ENCODE measurements at regions not wholly inside any gene's neighbourhood (a gene's known extent, or its start where the extent isn't known, plus 50 kb on each side); places are given as distances from the start of the nearest gene placed in this dataset.

- TF ChIP-seq POLR2A (IDR thresholded peaks at IDR 0.05), result no peak
- TF ChIP-seq, protein P1, sequence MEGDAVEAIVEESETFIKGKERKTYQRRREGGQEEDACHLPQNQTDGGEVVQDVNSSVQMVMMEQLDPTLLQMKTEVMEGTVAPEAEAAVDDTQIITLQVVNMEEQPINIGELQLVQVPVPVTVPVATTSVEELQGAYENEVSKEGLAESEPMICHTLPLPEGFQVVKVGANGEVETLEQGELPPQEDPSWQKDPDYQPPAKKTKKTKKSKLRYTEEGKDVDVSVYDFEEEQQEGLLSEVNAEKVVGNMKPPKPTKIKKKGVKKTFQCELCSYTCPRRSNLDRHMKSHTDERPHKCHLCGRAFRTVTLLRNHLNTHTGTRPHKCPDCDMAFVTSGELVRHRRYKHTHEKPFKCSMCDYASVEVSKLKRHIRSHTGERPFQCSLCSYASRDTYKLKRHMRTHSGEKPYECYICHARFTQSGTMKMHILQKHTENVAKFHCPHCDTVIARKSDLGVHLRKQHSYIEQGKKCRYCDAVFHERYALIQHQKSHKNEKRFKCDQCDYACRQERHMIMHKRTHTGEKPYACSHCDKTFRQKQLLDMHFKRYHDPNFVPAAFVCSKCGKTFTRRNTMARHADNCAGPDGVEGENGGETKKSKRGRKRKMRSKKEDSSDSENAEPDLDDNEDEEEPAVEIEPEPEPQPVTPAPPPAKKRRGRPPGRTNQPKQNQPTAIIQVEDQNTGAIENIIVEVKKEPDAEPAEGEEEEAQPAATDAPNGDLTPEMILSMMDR (IDR thresholded peaks at IDR 0.05), result no peak
- no peak for TF ChIP-seq EP300 (IDR thresholded peaks at IDR 0.05; ENCODE audit: low read depth)
- TF ChIP-seq POLR2AphosphoS5 (IDR thresholded peaks at IDR 0.05), result no peak
- no peaks in the 10 kb centered on the region for H3K27me3 ChIP-seq
- no peak overlapping the region for H3K27ac ChIP-seq
- H3K36me3 ChIP-seq, result no peaks in the 10 kb centered on the region
- no peaks in the 10 kb centered on the region for H3K9me3 ChIP-seq
- H3K4me3 ChIP-seq, result no peak overlapping the region
- intact Hi-C loops (cut with DNase I; ENCODE audit: low total_unique reads) (no loop called here), in situ Hi-C loops (cut with MboI; ENCODE audit: low pct_ligation_motif_present in 1 of 4, low pct_unique_long_range_greater_than_20kb in 1 of 4, low sequenced_read_pairs in 3 of 4) (no loop called here)
- 80 to 91% methylated on average over 10 to 11 of the region's 11 CpGs for WGBS, 2 donors (ENCODE audit: low coverage in 1 of 2)
- no peak for DNase-seq
- peaks cover 10 to 24% (median 18%) of the 10 kb centered on the region in 4 donors for H3K4me1 ChIP-seq
These were observed 175.7 kb upstream of the ADAMTS9 start for GRCh38 chr3:64863226-64864212.

GRCh38 chr3:64861684-64862083, 173.9 kb upstream of the ADAMTS9 start:
- WGBS, 2 donors (ENCODE audit: low coverage in 1 of 2), result 71 to 79% methylated on average over 3 of the region's 3 CpGs
- Histone ChIP-seq H3K27ac (no peak overlapping the region), H3K9me3 (no peaks in the 10 kb centered on the region), H3K4me3 (no peak overlapping the region), H3K27me3 (no peaks in the 10 kb centered on the region), H3K4me1 (peaks cover 2 to 10% (median 7%) of the 10 kb centered on the region in 4 donors), H3K36me3 (no peaks in the 10 kb centered on the region)
- in situ Hi-C loops (cut with MboI; ENCODE audit: low pct_ligation_motif_present in 1 of 4, low pct_unique_long_range_greater_than_20kb in 1 of 4, low sequenced_read_pairs in 3 of 4), result no loop called here
- intact Hi-C loops (cut with DNase I; ENCODE audit: low total_unique reads), result no loop called here
- TF ChIP-seq POLR2AphosphoS5 (IDR thresholded peaks at IDR 0.05), result no peak
- TF ChIP-seq EP300 (IDR thresholded peaks at IDR 0.05; ENCODE audit: low read depth), result no peak
- no peak for TF ChIP-seq POLR2A (IDR thresholded peaks at IDR 0.05)
- no peak for DNase-seq

DNA sequence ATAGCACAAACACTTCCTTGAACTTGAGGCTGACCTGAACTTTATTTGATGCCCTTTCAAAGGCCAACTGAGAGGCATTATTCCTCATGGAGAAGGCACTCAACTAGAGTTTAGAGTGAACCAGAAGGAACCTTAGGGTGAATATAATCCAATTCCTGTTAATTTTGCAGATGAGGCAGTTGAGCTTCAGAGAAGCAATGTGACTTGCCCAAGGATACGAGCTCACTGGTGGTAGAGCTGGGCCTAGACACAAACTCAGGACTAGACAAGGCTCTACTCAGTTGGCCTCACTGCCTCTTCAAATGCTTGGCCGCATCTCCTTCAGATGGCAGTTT, 172.7 kb upstream of the ADAMTS9 start:
- in situ Hi-C loops (cut with MboI; ENCODE audit: low pct_ligation_motif_present in 1 of 4, low pct_unique_long_range_greater_than_20kb in 1 of 4, low sequenced_read_pairs in 3 of 4), result no loop called here
- DNase-seq, result no peak
- intact Hi-C loops (cut with DNase I; ENCODE audit: low total_unique reads), result no loop called here
- no peak overlapping the region for H3K27ac ChIP-seq
- no peaks in the 10 kb centered on the region for H3K4me1 ChIP-seq
- H3K4me3 ChIP-seq, result no peak overlapping the region
- TF ChIP-seq EP300 (IDR thresholded peaks at IDR 0.05; ENCODE audit: low read depth), result no peak
- TF ChIP-seq POLR2AphosphoS5 (IDR thresholded peaks at IDR 0.05), result no peak
- TF ChIP-seq, protein P1 (IDR thresholded peaks at IDR 0.05), result no peak
- no peak for TF ChIP-seq POLR2A (IDR thresholded peaks at IDR 0.05)
- no peaks in the 10 kb centered on the region for H3K9me3 ChIP-seq
- no peaks in the 10 kb centered on the region for H3K27me3 ChIP-seq
- H3K36me3 ChIP-seq, result no peaks in the 10 kb centered on the region
- WGBS, 2 donors (ENCODE audit: low coverage in 1 of 2), result 60 to 82% methylated on average over 1 to 2 of the region's 2 CpGs

GRCh38 chr3:64859625-64860535, 172.1 kb upstream of the ADAMTS9 start:
- Histone ChIP-seq H3K4me3 (no peak overlapping the region), H3K27me3 (no peaks in the 10 kb centered on the region), H3K27ac (no peak overlapping the region), H3K9me3 (no peaks in the 10 kb centered on the region), H3K36me3 (no peaks in the 10 kb centered on the region), H3K4me1 (no peaks in the 10 kb centered on the region)
- 73 to 76% methylated on average over 6 of the region's 6 CpGs for WGBS, 2 donors (ENCODE audit: low coverage in 1 of 2)
- DNase-seq, result no peak
- intact Hi-C loops (cut with DNase I; ENCODE audit: low total_unique reads), result no loop called here
- no peak for TF ChIP-seq POLR2A (IDR thresholded peaks at IDR 0.05)
- TF ChIP-seq POLR2AphosphoS5 (IDR thresholded peaks at IDR 0.05), result no peak
- TF ChIP-seq, protein P1 (IDR thresholded peaks at IDR 0.05), result no peak
- TF ChIP-seq EP300 (IDR thresholded peaks at IDR 0.05; ENCODE audit: low read depth), result no peak
- in situ Hi-C loops (cut with MboI; ENCODE audit: low pct_ligation_motif_present in 1 of 4, low pct_unique_long_range_greater_than_20kb in 1 of 4, low sequenced_read_pairs in 3 of 4), result no loop called here

Data from transverse colon (tissue), 4 donors.